ENCODE measurements at regions not wholly inside any gene's neighbourhood (a gene's known extent, or its start where the extent isn't known, plus 50 kb on each side); places are given as distances from the start of the nearest gene placed in this dataset.

GRCh38 chr2:100207411-100207885 is 65.1 kb upstream of the AFF3 start:
- no peaks in the 10 kb centered on the region for H3K4me1 ChIP-seq (ENCODE audit: low read depth)
- no peak overlapping the region for H3K27ac ChIP-seq
- no peak for TF ChIP-seq CTCF (IDR thresholded peaks at IDR 0.05; ENCODE audit: low read depth, low read length)
- H3K9me3 ChIP-seq (ENCODE audit: low read depth) = no peaks in the 10 kb centered on the region
- no peak overlapping the region for H3K4me3 ChIP-seq
- no peaks in the 10 kb centered on the region for H3K27me3 ChIP-seq
- H3K36me3 ChIP-seq = no peaks in the 10 kb centered on the region
- no peak for DNase-seq (ENCODE audit: low read depth in 1 of 2, low spot score in 1 of 2)

DNA sequence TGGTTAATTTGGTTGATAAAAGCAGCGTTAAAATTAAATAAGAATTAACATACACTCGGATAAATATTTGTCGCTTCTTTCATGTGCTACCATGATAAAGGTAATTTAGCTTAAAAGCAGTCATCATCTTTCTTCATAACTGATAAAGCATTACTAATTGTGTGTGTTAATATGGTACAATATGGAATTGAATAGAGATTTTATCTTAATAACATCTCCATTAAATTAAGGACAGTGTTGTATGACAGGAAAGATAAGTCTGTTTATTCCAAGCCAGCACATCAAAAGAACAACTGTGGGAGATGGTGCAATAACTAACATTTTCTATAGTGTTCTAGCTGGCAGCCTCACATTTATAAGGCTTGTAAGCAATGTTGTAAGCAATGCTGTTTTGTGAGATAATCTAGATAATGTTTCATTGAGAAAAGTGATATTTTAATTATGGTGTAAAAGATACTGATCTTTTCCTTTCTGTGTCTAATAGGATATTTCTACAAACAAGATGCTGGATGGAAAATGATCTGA is 64.4 kb upstream of the AFF3 start:
- TF ChIP-seq CTCF (IDR thresholded peaks at IDR 0.05; ENCODE audit: low read depth, low read length) = no peak
- Histone ChIP-seq H3K27me3 (no peaks in the 10 kb centered on the region), H3K36me3 (no peaks in the 10 kb centered on the region), H3K9me3 (ENCODE audit: low read depth) (no peaks in the 10 kb centered on the region), H3K4me3 (no peak overlapping the region), H3K4me1 (ENCODE audit: low read depth) (no peaks in the 10 kb centered on the region), H3K27ac (no peak overlapping the region)
- DNase-seq (ENCODE audit: low read depth in 1 of 2, low spot score in 1 of 2) = no peak

- no peak overlapping the region for H3K27ac ChIP-seq
- no peaks in the 10 kb centered on the region for H3K9me3 ChIP-seq (ENCODE audit: low read depth)
- no peak overlapping the region for H3K4me3 ChIP-seq
- H3K4me1 ChIP-seq (ENCODE audit: low read depth) = no peaks in the 10 kb centered on the region
- no peaks in the 10 kb centered on the region for H3K27me3 ChIP-seq
- no peak for TF ChIP-seq CTCF (IDR thresholded peaks at IDR 0.05; ENCODE audit: low read depth, low read length)
- H3K36me3 ChIP-seq = no peaks in the 10 kb centered on the region
- no peak for DNase-seq (ENCODE audit: low read depth in 1 of 2, low spot score in 1 of 2)
These were observed 62.8 kb upstream of the AFF3 start for GRCh38 chr2:100205174-100205573.

- H3K4me1 ChIP-seq (ENCODE audit: low read depth) = peaks cover 11% of the 10 kb centered on the region
- no peaks in the 10 kb centered on the region for H3K27me3 ChIP-seq
- TF ChIP-seq CTCF (IDR thresholded peaks at IDR 0.05; ENCODE audit: low read depth, low read length) = no peak
- H3K4me3 ChIP-seq = no peak overlapping the region
- no peaks in the 10 kb centered on the region for H3K9me3 ChIP-seq (ENCODE audit: low read depth)
- DNase-seq (ENCODE audit: low read depth in 1 of 2, low spot score in 1 of 2) = peak in 1 of 2 donors; percentile 34
- H3K27ac ChIP-seq = no peak overlapping the region
- H3K36me3 ChIP-seq = no peaks in the 10 kb centered on the region
These were observed 60.2 kb upstream of the AFF3 start for GRCh38 chr2:100202567-100202966.

DNA sequence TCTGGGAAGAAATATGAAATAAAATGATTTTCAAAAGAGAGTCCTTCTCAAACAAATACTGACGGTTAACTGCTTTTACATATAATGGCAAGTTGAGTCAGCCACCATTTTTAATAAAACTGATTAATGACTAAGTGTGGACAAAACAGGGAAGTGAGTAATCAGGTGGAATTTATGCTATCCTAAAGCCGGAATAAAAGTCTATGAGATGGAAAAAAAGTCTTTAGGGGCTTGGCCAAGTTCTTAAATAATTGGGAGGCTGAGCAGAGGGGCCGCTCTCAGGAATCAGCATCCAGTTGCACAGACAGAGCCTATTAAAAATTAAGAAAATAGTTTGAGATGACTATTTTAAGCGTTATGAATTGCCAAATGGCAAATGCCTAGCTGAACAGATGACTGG is 58.6 kb upstream of the AFF3 start:
- no peak for TF ChIP-seq CTCF (IDR thresholded peaks at IDR 0.05; ENCODE audit: low read depth, low read length)
- Histone ChIP-seq H3K9me3 (ENCODE audit: low read depth) (no peaks in the 10 kb centered on the region), H3K36me3 (no peaks in the 10 kb centered on the region), H3K4me1 (ENCODE audit: low read depth) (peaks cover 18% of the 10 kb centered on the region), H3K27me3 (no peaks in the 10 kb centered on the region), H3K4me3 (no peak overlapping the region), H3K27ac (no peak overlapping the region)
- no peak for DNase-seq (ENCODE audit: low read depth in 1 of 2, low spot score in 1 of 2)

DNA sequence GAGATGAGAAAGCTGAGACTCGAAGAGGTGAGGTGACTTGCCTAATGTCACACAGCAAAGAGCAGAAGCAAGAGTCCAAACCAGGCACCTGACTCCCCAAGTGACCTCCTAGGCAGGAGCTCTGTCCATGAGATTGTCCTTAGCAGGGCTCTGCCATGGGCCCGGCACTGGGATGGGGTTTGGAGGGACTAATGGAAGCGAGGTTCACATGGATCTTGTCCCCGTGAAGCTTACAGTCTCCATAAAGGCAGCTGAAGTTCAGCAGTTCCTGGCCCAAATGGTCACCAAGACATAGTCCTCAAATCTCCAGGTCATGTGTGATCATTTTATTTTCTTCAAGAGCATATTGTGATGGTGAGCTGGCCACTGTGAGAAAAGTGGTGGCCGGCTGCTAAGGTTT is 57.0 kb upstream of the AFF3 start:
- H3K4me3 ChIP-seq = no peak overlapping the region
- no peaks in the 10 kb centered on the region for H3K27me3 ChIP-seq
- no peak for TF ChIP-seq CTCF (IDR thresholded peaks at IDR 0.05; ENCODE audit: low read depth, low read length)
- no peak overlapping the region for H3K27ac ChIP-seq
- no peaks in the 10 kb centered on the region for H3K36me3 ChIP-seq
- peaks cover 18% of the 10 kb centered on the region for H3K4me1 ChIP-seq (ENCODE audit: low read depth)
- no peak for DNase-seq (ENCODE audit: low read depth in 1 of 2, low spot score in 1 of 2)
- no peaks in the 10 kb centered on the region for H3K9me3 ChIP-seq (ENCODE audit: low read depth)

Data from cardiac muscle cell (in vitro differentiated cells and primary cell).